Smooth muscle cell (in vitro differentiated cells): ENCODE measurements at regions not wholly inside any gene's neighbourhood (a gene's known extent, or its start where the extent isn't known, plus 50 kb on each side); places are given as distances from the start of the nearest gene placed in this dataset.

Experiments
- DNase-seq: peaks from one replicate; lab custom pipeline; 2025; ENCODE audit not compliant: unreplicated experiment; lab: John Stamatoyannopoulos, UW
- H2AFZ ChIP-seq: fragments of 200-600 bp; sonication (generic); 2 replicates; pipeline ENCODE4 v1.6.0; 2016; ENCODE audit warnings: antibody characterized with exemption, low read depth, mild to moderate bottlenecking
- H3F3A ChIP-seq: fragments of 200-600 bp; sonication (generic); 2 replicates; pipeline ENCODE4 v1.6.0; 2017; ENCODE audit warnings: antibody characterized with exemption, low read depth
- H3K27ac ChIP-seq: fragments of 200-600 bp; sonication (generic); 2 replicates; pipeline ENCODE4 v1.5.1; 2016; ENCODE audit warnings: low read depth, mild to moderate bottlenecking
- H3K27me3 ChIP-seq: fragments of 200-600 bp; sonication (generic); 2 replicates; pipeline ENCODE4 v1.6.1; 2016; ENCODE audit warnings: low read depth, mild to moderate bottlenecking
- H3K36me3 ChIP-seq: fragments of 200-600 bp; sonication (generic); 2 replicates; pipeline ENCODE4 v1.5.1; 2016; ENCODE audit warnings: low read depth
- H3K4me1 ChIP-seq: fragments of 200-600 bp; sonication (generic); 2 replicates; pipeline ENCODE4 v1.5.1; 2016; ENCODE audit warnings: low read depth
- H3K4me2 ChIP-seq: fragments of 200-600 bp; sonication (generic); 2 replicates; pipeline ENCODE4 v1.6.0; 2016; ENCODE audit warnings: mild to moderate bottlenecking
- H3K4me3 ChIP-seq: fragments of 200-600 bp; sonication (generic); 2 replicates; pipeline ENCODE4 v1.5.1; 2016; ENCODE audit warnings: mild to moderate bottlenecking
- H3K79me2 ChIP-seq: fragments of 200-600 bp; sonication (generic); 2 replicates; pipeline ENCODE4 v1.6.0; 2016; ENCODE audit warnings: low read depth, mild to moderate bottlenecking
- H3K9ac ChIP-seq: fragments of 200-600 bp; sonication (generic); 2 replicates; pipeline ENCODE4 v1.6.0; 2016; ENCODE audit warnings: low read depth
- H3K9me3 ChIP-seq: fragments of 200-600 bp; sonication (generic); replicated peaks from 2 replicates; pipeline ENCODE4 v1.5.1; 2016; ENCODE audit warnings: low read depth
- H4K20me1 ChIP-seq: fragments of 200-600 bp; sonication (generic); 2 replicates; pipeline ENCODE4 v1.6.0; 2016; ENCODE audit warnings: low read depth
- CTCF ChIP-seq: fragments of 200-600 bp; sonication (generic); IDR thresholded peaks from 2 replicates; pipeline ENCODE4 v1.5.1; 2017; ENCODE audit warnings: borderline replicate concordance, mild to moderate bottlenecking, antibody characterized with exemption; ENCODE audit not compliant: insufficient read depth, poor library complexity, severe bottlenecking
- WGBS: methylation state at CpG from one replicate; pipeline ENCODE4 v1.1.7; 2016; ENCODE audit warnings: low lambda C conversion rate; 5-methylcytosine and 5-hydroxymethylcytosine counted together

- Histone ChIP-seq H3K4me1 (no peaks in the 10 kb centered on the region), H3K9ac (no peak overlapping the region), H3K36me3 (no peaks in the 10 kb centered on the region), H3F3A (no peaks in the 10 kb centered on the region), H3K79me2 (no peaks in the 10 kb centered on the region), H3K27ac (no peak overlapping the region), H3K4me3 (no peak overlapping the region), H3K4me2 (no peak overlapping the region), H3K9me3 (no peaks in the 10 kb centered on the region), H4K20me1 (no peaks in the 10 kb centered on the region), H3K27me3 (no peaks in the 10 kb centered on the region), H2AFZ (no peak overlapping the region)
- 100% methylated on average over 3 of the region's 3 CpGs for WGBS
- DNase-seq = no peak
- TF ChIP-seq CTCF = no peak
Observed at GRCh38 chr5:9858043-9858442, 227.9 kb upstream of the TAS2R1 start.

- H3K4me2 ChIP-seq = no peak overlapping the region
- WGBS = 96% methylated on average over 2 of the region's 2 CpGs
- no peaks in the 10 kb centered on the region for H3K9me3 ChIP-seq
- no peaks in the 10 kb centered on the region for H3K79me2 ChIP-seq
- no peaks in the 10 kb centered on the region for H4K20me1 ChIP-seq
- no peaks in the 10 kb centered on the region for H3K4me1 ChIP-seq
- no peaks in the 10 kb centered on the region for H3F3A ChIP-seq
- H2AFZ ChIP-seq = no peak overlapping the region
- H3K27me3 ChIP-seq = no peaks in the 10 kb centered on the region
- DNase-seq = no peak
- no peaks in the 10 kb centered on the region for H3K36me3 ChIP-seq
- H3K4me3 ChIP-seq = no peak overlapping the region
- H3K27ac ChIP-seq = no peak overlapping the region
- no peak overlapping the region for H3K9ac ChIP-seq
- no peak for TF ChIP-seq CTCF
Observed at GRCh38 chr5:9853309-9853708, 223.2 kb upstream of the TAS2R1 start.

DNA sequence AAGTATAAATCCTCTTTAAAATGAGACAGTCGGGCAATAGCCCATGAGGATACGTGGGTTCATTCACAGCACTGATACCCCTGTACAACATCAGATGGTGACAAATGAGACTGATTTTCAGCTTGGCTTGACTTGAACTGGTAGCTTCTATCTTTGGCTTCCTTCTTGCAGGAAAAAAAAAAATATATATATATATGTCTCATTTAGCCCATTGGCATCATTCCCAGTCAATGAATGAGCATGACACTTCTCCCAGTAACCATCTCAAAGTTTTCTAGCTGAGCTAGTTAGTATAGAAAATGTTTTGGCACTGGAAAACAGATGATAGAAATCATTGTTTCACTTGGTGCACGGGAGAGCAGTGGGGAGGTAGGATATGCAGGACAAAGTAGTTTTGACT lies 222.5 kb upstream of the TAS2R1 start:
- Histone ChIP-seq H3K4me1 (no peaks in the 10 kb centered on the region), H3K27me3 (no peaks in the 10 kb centered on the region), H2AFZ (no peak overlapping the region), H3K4me3 (no peak overlapping the region), H3F3A (no peaks in the 10 kb centered on the region), H3K27ac (no peak overlapping the region), H4K20me1 (no peaks in the 10 kb centered on the region), H3K4me2 (no peak overlapping the region), H3K9ac (no peak overlapping the region), H3K9me3 (no peaks in the 10 kb centered on the region), H3K79me2 (no peaks in the 10 kb centered on the region), H3K36me3 (no peaks in the 10 kb centered on the region)
- DNase-seq = no peak
- 90% methylated on average over 3 of the region's 3 CpGs for WGBS
- no peak for TF ChIP-seq CTCF

DNA sequence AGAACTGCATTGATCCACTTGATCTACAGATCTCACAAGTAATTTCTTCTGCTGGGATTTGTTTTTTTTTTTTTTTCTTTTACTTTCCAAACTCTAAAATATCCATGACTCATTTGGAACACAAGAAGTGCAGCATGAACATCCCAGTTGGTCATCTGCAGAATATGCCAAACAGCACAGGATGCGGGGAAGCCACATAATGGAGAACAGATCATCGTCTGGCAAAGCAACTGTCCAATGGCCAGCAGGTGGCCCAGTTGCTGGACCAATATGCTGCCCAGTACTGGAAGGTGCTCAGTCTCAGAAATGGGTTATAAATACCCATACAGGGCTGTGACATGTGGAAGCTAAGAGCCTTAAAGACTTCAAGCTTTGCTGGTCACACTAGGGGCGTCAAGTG lies 221.3 kb upstream of the TAS2R1 start:
- 64% methylated on average over 3 of the region's 3 CpGs for WGBS
- Histone ChIP-seq H3F3A (no peaks in the 10 kb centered on the region), H3K27ac (no peak overlapping the region), H3K27me3 (no peaks in the 10 kb centered on the region), H3K4me3 (no peak overlapping the region), H3K4me2 (no peak overlapping the region), H3K79me2 (no peaks in the 10 kb centered on the region), H3K9ac (no peak overlapping the region), H3K36me3 (no peaks in the 10 kb centered on the region), H3K9me3 (no peaks in the 10 kb centered on the region), H3K4me1 (no peaks in the 10 kb centered on the region), H2AFZ (no peak overlapping the region), H4K20me1 (no peaks in the 10 kb centered on the region)
- DNase-seq = no peak
- peak; percentile 25 for TF ChIP-seq CTCF
